ENCODE measurements at regions not wholly inside any gene's neighbourhood (a gene's known extent, or its start where the extent isn't known, plus 50 kb on each side); places are given as distances from the start of the nearest gene placed in this dataset.

DNA sequence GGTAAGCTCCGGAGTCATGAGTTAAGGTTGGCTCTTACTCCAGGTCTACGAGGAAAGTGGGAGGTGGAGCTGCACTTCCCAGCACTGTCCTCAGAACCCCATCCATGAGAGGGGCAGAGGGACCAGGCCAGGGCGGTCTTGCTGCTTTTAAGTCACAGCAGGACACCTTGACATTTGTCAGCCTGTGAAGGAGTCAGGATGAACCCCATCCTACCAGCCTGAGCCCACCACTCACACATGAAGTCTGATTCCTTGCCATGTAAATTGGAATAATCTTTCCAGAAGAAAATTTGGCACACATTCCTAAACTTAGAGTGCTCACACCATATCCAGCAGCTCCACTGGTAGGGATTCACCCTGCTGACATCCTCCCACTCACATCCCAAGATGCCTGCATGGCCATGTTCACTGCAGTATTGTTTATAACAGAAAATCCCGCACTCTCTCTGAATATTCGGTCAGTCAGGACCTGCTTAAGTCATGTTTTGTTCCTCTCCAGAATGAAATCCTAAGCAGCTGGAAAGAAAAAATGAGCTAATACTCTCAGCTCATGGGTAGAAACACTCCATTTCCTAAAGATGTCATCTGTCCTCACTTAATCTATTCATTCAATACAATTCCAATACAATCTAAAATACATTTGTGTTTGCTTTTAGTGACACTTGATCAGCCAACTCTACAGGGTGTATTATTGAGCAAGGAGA lies 79.3 kb upstream of the COL5A1 start:
- TF ChIP-seq CTCF (IDR thresholded peaks at IDR 0.05), result no peak
- TF ChIP-seq POLR2A (IDR thresholded peaks at IDR 0.05), result no peak
